MM.1S (cell line): ENCODE measurements at regions not wholly inside any gene's neighbourhood (a gene's known extent, or its start where the extent isn't known, plus 50 kb on each side); places are given as distances from the start of the nearest gene placed in this dataset.

Experiments used
- CTCF ChIP-seq: fragments of 300-600 bp; sonication (generic); IDR thresholded peaks from 2 replicates; pipeline ENCODE4 v1.5.1; 2016; ENCODE audit warnings: antibody characterized with exemption, low read length, mixed read lengths
- EZH2 ChIP-seq: fragments of 300-600 bp; sonication (generic); optimal IDR thresholded peaks from 2 replicates; pipeline ENCODE3; 2017; ENCODE audit warnings: low read depth, mild to moderate bottlenecking, antibody characterized with exemption, low read length, mixed read lengths

- TF ChIP-seq CTCF (no peak), EZH2 (no peak)
These were observed 88.7 kb upstream of the UBL3 start for GRCh38 chr13:29939158-29939557.
